A549 (cell line): ENCODE measurements at regions not wholly inside any gene's neighbourhood (a gene's known extent, or its start where the extent isn't known, plus 50 kb on each side); places are given as distances from the start of the nearest gene placed in this dataset.

Experiments used
- BHLHE40 ChIP-seq: IDR thresholded peaks from 2 replicates; pipeline ENCODE4 v1.6.1; 2012; ENCODE audit warnings: low read depth, low read length, inconsistent platforms
- MAX ChIP-seq: IDR thresholded peaks from 2 replicates; pipeline ENCODE4 v1.6.1; 2012
- POLR2A ChIP-seq: IDR thresholded peaks from 2 replicates; pipeline ENCODE4 v1.6.1; 2012; ENCODE audit warnings: mild to moderate bottlenecking, low read length
- TF ChIP-seq, protein P1 (sequence below): fragments of >200 bp; sonication (Bioruptor Twin); formaldehyde crosslinking; IDR thresholded peaks from 3 replicates; pipeline ENCODE4 v1.5.1; 2016

DNA sequence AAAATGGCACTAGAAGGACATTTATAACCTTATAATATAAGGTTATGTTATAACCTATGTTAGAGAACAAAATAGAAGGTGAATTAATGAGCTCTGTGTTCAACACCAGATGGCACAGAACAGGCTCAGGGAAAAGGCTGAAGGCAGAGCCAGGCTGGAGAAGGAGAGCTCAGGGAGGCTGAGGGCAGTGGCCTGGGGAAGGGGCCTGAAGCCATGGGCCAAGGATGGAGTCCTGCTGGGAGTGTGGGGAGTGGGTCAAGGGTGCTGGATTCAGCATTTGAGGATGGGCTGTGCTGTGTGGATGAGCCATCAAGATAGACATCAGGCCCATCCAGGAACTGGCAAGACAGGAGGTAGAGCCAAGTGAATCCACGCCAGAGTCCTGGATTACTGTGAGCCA lies 218.8 kb downstream of the ZNF248 start:
- TF ChIP-seq, protein P1, sequence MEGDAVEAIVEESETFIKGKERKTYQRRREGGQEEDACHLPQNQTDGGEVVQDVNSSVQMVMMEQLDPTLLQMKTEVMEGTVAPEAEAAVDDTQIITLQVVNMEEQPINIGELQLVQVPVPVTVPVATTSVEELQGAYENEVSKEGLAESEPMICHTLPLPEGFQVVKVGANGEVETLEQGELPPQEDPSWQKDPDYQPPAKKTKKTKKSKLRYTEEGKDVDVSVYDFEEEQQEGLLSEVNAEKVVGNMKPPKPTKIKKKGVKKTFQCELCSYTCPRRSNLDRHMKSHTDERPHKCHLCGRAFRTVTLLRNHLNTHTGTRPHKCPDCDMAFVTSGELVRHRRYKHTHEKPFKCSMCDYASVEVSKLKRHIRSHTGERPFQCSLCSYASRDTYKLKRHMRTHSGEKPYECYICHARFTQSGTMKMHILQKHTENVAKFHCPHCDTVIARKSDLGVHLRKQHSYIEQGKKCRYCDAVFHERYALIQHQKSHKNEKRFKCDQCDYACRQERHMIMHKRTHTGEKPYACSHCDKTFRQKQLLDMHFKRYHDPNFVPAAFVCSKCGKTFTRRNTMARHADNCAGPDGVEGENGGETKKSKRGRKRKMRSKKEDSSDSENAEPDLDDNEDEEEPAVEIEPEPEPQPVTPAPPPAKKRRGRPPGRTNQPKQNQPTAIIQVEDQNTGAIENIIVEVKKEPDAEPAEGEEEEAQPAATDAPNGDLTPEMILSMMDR: no peak
- TF ChIP-seq POLR2A (no peak), BHLHE40 (no peak), MAX (no peak)
